ENCODE measurements at regions not wholly inside any gene's neighbourhood (a gene's known extent, or its start where the extent isn't known, plus 50 kb on each side); places are given as distances from the start of the nearest gene placed in this dataset.

DNA sequence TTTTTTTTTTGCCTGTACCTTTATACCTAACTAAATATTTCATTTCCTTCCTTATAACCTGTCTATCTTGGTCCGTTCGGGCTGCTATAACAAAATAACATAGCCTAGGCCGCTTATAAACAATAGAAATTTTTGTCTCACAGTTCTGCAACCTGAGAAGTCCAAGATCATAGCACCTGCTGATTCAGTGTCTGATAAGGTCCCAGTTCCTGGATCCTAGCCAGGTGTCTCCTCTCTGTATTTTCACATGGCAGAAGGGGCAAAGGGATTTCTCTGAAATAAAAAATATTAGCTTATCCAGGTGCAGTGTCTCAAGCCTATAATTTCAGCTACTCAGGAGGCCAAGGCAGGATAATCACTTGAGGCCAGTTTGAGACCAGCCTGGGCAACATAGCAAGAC lies 1046.6 kb upstream of the USP15 start:
- Histone ChIP-seq H3K9me3 (ENCODE audit: control insufficient read depth, insufficient read depth, low read depth, low read length) (no peaks in the 10 kb centered on the region), H3K4me3 (replicated peaks in 1 of 4; ENCODE audit: control extremely low read depth in 1 of 4, insufficient read depth in 1 of 4, low read depth in 3 of 4, low read length in 4 of 4) (no peak overlapping the region), H4K20me1 (ENCODE audit: control insufficient read depth, extremely low read depth, insufficient read depth, low read length) (no peaks in the 10 kb centered on the region), H3K4me2 (ENCODE audit: extremely low read depth, insufficient read depth, low read length) (no peak overlapping the region), H3K9ac (ENCODE audit: insufficient read depth, low read length) (no peak overlapping the region), H3K27me3 (ENCODE audit: control insufficient read depth, insufficient read depth, low read length) (no peaks in the 10 kb centered on the region), H2AFZ (ENCODE audit: low read length) (no peak overlapping the region), H3K27ac (ENCODE audit: insufficient read depth, low read length) (no peak overlapping the region), H3K4me1 (ENCODE audit: control insufficient read depth, extremely low read depth, insufficient read depth, low read length) (no peaks in the 10 kb centered on the region), H3K79me2 (ENCODE audit: control insufficient read depth, insufficient read depth, low read length) (no peaks in the 10 kb centered on the region), H3K36me3 (ENCODE audit: control insufficient read depth, insufficient read depth, low read length) (no peaks in the 10 kb centered on the region)
- no peak for TF ChIP-seq EZH2 (IDR thresholded peaks at IDR 0.05; ENCODE audit: low read length, missing control alignments)
- TF ChIP-seq, protein P1, sequence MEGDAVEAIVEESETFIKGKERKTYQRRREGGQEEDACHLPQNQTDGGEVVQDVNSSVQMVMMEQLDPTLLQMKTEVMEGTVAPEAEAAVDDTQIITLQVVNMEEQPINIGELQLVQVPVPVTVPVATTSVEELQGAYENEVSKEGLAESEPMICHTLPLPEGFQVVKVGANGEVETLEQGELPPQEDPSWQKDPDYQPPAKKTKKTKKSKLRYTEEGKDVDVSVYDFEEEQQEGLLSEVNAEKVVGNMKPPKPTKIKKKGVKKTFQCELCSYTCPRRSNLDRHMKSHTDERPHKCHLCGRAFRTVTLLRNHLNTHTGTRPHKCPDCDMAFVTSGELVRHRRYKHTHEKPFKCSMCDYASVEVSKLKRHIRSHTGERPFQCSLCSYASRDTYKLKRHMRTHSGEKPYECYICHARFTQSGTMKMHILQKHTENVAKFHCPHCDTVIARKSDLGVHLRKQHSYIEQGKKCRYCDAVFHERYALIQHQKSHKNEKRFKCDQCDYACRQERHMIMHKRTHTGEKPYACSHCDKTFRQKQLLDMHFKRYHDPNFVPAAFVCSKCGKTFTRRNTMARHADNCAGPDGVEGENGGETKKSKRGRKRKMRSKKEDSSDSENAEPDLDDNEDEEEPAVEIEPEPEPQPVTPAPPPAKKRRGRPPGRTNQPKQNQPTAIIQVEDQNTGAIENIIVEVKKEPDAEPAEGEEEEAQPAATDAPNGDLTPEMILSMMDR (conservative IDR thresholded peaks at IDR 0.05 in 1 of 2, IDR thresholded peaks at IDR 0.05 in 1 of 2; ENCODE audit: low read depth in 1 of 2, low read length in 2 of 2), result no peak
- DNase-seq (ENCODE audit: low read depth in 2 of 2), result no peak

DNA sequence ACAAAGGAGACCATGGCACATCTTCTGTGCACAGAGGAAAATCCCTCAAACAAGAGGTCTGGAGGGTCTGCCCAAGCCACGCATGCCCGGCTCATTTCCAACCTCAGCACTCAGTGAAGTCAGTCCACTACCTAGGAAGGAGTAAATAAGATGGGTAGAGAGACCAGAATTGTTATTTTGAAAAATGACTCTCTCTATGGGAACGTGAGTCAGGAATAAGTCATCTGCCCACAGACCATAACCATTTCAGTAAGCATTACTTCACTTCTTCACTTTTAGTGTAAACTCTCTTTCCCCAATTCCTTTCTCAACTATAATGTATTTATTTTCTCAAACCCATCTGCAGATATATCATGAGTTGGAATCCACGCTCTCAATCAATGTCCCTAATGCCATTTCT lies 1039.9 kb upstream of the USP15 start:
- peak in 1 of 2 donors; percentile 1 for DNase-seq (ENCODE audit: low read depth in 2 of 2)
- no peak overlapping the region for H3K4me2 ChIP-seq (ENCODE audit: extremely low read depth, insufficient read depth, low read length)
- TF ChIP-seq, protein P1 (conservative IDR thresholded peaks at IDR 0.05 in 1 of 2, IDR thresholded peaks at IDR 0.05 in 1 of 2; ENCODE audit: low read depth in 1 of 2, low read length in 2 of 2), result no peak
- TF ChIP-seq EZH2 (IDR thresholded peaks at IDR 0.05; ENCODE audit: low read length, missing control alignments), result no peak
- H3K4me3 ChIP-seq (replicated peaks in 1 of 4; ENCODE audit: control extremely low read depth in 1 of 4, insufficient read depth in 1 of 4, low read depth in 3 of 4, low read length in 4 of 4), result no peak overlapping the region
- H2AFZ ChIP-seq (ENCODE audit: low read length), result no peak overlapping the region
- no peaks in the 10 kb centered on the region for H3K9me3 ChIP-seq (ENCODE audit: control insufficient read depth, insufficient read depth, low read depth, low read length)
- H3K36me3 ChIP-seq (ENCODE audit: control insufficient read depth, insufficient read depth, low read length), result no peaks in the 10 kb centered on the region
- no peaks in the 10 kb centered on the region for H3K4me1 ChIP-seq (ENCODE audit: control insufficient read depth, extremely low read depth, insufficient read depth, low read length)
- no peak overlapping the region for H3K9ac ChIP-seq (ENCODE audit: insufficient read depth, low read length)
- H4K20me1 ChIP-seq (ENCODE audit: control insufficient read depth, extremely low read depth, insufficient read depth, low read length), result no peaks in the 10 kb centered on the region
- H3K27me3 ChIP-seq (ENCODE audit: control insufficient read depth, insufficient read depth, low read length), result no peaks in the 10 kb centered on the region
- H3K79me2 ChIP-seq (ENCODE audit: control insufficient read depth, insufficient read depth, low read length), result no peaks in the 10 kb centered on the region
- no peak overlapping the region for H3K27ac ChIP-seq (ENCODE audit: insufficient read depth, low read length)

DNA sequence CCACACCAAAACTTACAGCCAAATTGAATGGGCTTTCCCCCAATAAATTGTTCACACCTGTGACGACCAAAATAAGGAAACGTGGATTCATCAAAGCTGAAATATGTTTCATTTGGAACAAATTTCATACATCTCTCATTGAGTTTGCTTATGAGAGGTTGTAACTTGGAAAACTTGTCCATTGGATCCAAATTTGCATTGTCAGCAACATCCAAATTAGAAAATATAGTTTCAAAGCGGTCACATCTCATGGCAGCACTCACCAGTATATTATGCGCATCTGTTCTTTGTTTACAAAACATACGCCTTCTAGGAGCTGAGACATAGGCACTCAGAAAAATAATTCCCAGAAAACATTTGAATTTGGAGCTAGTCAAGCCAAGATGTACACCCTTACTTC lies 1028.2 kb upstream of the USP15 start:
- H3K9me3 ChIP-seq (ENCODE audit: control insufficient read depth, insufficient read depth, low read depth, low read length), result no peaks in the 10 kb centered on the region
- H3K9ac ChIP-seq (ENCODE audit: insufficient read depth, low read length), result no peak overlapping the region
- no peaks in the 10 kb centered on the region for H3K36me3 ChIP-seq (ENCODE audit: control insufficient read depth, insufficient read depth, low read length)
- H3K27ac ChIP-seq (ENCODE audit: insufficient read depth, low read length), result no peak overlapping the region
- no peaks in the 10 kb centered on the region for H4K20me1 ChIP-seq (ENCODE audit: control insufficient read depth, extremely low read depth, insufficient read depth, low read length)
- H3K27me3 ChIP-seq (ENCODE audit: control insufficient read depth, insufficient read depth, low read length), result no peaks in the 10 kb centered on the region
- no peak overlapping the region for H3K4me2 ChIP-seq (ENCODE audit: extremely low read depth, insufficient read depth, low read length)
- H2AFZ ChIP-seq (ENCODE audit: low read length), result no peak overlapping the region
- no peak for TF ChIP-seq EZH2 (IDR thresholded peaks at IDR 0.05; ENCODE audit: low read length, missing control alignments)
- TF ChIP-seq, protein P1 (conservative IDR thresholded peaks at IDR 0.05 in 1 of 2, IDR thresholded peaks at IDR 0.05 in 1 of 2; ENCODE audit: low read depth in 1 of 2, low read length in 2 of 2), result no peak
- H3K4me3 ChIP-seq (replicated peaks in 1 of 4; ENCODE audit: control extremely low read depth in 1 of 4, insufficient read depth in 1 of 4, low read depth in 3 of 4, low read length in 4 of 4), result no peak overlapping the region
- no peak for DNase-seq (ENCODE audit: low read depth in 2 of 2)
- H3K79me2 ChIP-seq (ENCODE audit: control insufficient read depth, insufficient read depth, low read length), result no peaks in the 10 kb centered on the region
- H3K4me1 ChIP-seq (ENCODE audit: control insufficient read depth, extremely low read depth, insufficient read depth, low read length), result no peaks in the 10 kb centered on the region

Data from fibroblast of lung (primary cell).